ENCODE measurements at regions not wholly inside any gene's neighbourhood (a gene's known extent, or its start where the extent isn't known, plus 50 kb on each side); places are given as distances from the start of the nearest gene placed in this dataset.

DNA sequence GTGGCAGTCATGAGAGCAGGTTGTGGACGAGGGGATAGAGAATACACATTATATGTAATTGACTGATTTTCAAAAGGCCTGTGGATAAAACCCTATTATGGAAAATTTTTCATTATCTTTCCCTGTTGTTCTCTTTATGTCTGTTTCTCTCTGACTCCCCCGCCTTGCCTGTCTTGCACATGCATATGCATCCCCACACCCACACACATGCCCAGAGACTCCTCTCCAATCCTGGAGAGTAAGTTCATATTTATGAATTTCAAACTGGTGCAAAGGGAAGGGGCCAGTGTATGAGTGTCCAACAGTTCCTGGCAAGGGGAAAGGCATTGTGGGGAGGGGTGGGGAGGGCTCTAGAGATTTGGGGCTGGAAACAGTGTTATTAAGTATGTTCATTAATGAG is 60.8 kb upstream of the ARHGAP36 start:
- no peak for DNase-seq
- H3K36me3 ChIP-seq (replicated peaks in 1 of 2; ENCODE audit: control insufficient read depth in 1 of 2, insufficient read depth in 2 of 2, low read length in 1 of 2): no peaks in the 10 kb centered on the region
- no peaks in the 10 kb centered on the region for H3K9me3 ChIP-seq
- peaks cover 8% of the 10 kb centered on the region; the same call in 1 of the 2 replicates for H3K27me3 ChIP-seq (ENCODE audit: insufficient read depth)
- 25% methylated on average over 2 of the region's 2 CpGs for WGBS (ENCODE audit: low lambda C conversion rate)
- H3K9me2 ChIP-seq: no peaks in the 10 kb centered on the region
- no peak overlapping the region for H3K9ac ChIP-seq
- CTCF ChIA-PET: interaction anchor here (1.0 kb wide), 1 partner anchor 66 kb away, joined by 4 read pairs; no protein-coding TSS in a partner anchor
- H3K4me2 ChIP-seq: no peak overlapping the region
- POLR2A ChIA-PET: no interaction called here
- no peaks in the 10 kb centered on the region for H4K20me1 ChIP-seq (ENCODE audit: insufficient read depth)
- peak overlapping the region in 1 of 2 experiments; percentile 34; a peak in 1 of 4 replicates for H3K27ac ChIP-seq (ENCODE audit: low read depth in 2 of 2, low read length in 1 of 2)
- no peaks in the 10 kb centered on the region for H3K79me2 ChIP-seq (ENCODE audit: insufficient read depth)
- no peak overlapping the region for H2AFZ ChIP-seq (ENCODE audit: low read depth)
- no peak for TF ChIP-seq EZH2phosphoT487 (IDR thresholded peaks at IDR 0.05; ENCODE audit: borderline replicate concordance, low read depth)
- TF ChIP-seq MEF2A (IDR thresholded peaks at IDR 0.05; ENCODE audit: borderline replicate concordance, low read depth): no peak
- TF ChIP-seq, protein P1, sequence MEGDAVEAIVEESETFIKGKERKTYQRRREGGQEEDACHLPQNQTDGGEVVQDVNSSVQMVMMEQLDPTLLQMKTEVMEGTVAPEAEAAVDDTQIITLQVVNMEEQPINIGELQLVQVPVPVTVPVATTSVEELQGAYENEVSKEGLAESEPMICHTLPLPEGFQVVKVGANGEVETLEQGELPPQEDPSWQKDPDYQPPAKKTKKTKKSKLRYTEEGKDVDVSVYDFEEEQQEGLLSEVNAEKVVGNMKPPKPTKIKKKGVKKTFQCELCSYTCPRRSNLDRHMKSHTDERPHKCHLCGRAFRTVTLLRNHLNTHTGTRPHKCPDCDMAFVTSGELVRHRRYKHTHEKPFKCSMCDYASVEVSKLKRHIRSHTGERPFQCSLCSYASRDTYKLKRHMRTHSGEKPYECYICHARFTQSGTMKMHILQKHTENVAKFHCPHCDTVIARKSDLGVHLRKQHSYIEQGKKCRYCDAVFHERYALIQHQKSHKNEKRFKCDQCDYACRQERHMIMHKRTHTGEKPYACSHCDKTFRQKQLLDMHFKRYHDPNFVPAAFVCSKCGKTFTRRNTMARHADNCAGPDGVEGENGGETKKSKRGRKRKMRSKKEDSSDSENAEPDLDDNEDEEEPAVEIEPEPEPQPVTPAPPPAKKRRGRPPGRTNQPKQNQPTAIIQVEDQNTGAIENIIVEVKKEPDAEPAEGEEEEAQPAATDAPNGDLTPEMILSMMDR (IDR thresholded peaks at IDR 0.05): no peak
- TF ChIP-seq, protein P2, sequence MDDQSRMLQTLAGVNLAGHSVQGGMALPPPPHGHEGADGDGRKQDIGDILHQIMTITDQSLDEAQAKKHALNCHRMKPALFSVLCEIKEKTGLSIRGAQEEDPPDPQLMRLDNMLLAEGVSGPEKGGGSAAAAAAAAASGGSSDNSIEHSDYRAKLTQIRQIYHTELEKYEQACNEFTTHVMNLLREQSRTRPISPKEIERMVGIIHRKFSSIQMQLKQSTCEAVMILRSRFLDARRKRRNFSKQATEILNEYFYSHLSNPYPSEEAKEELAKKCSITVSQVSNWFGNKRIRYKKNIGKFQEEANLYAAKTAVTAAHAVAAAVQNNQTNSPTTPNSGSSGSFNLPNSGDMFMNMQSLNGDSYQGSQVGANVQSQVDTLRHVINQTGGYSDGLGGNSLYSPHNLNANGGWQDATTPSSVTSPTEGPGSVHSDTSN (IDR thresholded peaks at IDR 0.05): no peak
- peaks cover 0 to 7% of the 10 kb centered on the region in 2 experiments; a peak in 1 of 4 replicates for H3K4me1 ChIP-seq (ENCODE audit: control insufficient read depth in 1 of 2, insufficient read depth in 2 of 2, low read depth in 1 of 2, low read length in 1 of 2)
- no peaks in the 10 kb centered on the region for H3F3A ChIP-seq (replicated peaks; ENCODE audit: insufficient read depth)
- H3K4me3 ChIP-seq (ENCODE audit: low read depth in 2 of 2, low read length in 1 of 2): no peak overlapping the region

DNA sequence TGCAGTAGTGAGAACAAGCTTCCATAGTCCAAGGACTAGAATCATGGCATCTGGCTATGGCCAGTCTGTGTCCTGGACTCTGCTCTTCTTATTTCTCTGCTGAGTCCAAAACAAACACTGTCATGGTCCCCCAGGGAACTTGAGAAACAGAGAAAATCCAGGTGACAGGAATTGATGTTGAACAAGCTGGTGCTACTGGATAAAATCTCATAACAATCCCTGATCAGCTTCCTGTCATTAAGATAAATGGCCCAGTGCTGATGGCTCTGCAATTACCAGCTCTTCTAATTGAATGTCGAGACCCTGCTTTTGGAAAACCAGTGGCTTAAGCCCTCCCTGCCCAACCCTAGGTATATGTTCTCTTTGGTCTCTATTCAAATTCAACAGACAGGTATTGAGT is 58.8 kb upstream of the ARHGAP36 start:
- TF ChIP-seq EP300 (IDR thresholded peaks at IDR 0.05; ENCODE audit: borderline replicate concordance in 1 of 2, low read depth in 1 of 2, low read length in 1 of 2): peak in 1 of 2 experiments; percentile 72; a peak in 1 of 4 replicates
- TF ChIP-seq, protein P1 (IDR thresholded peaks at IDR 0.05): no peak
- peak; percentile 44; the same call in 1 of the 2 replicates for TF ChIP-seq GATA2 (CRISPR knock-in tag; IDR thresholded peaks at IDR 0.05)
- Histone ChIP-seq H4K20me1 (ENCODE audit: insufficient read depth) (no peaks in the 10 kb centered on the region), H2AFZ (ENCODE audit: low read depth) (no peak overlapping the region), H3K9ac (no peak overlapping the region), H3K4me1 (ENCODE audit: control insufficient read depth in 1 of 2, insufficient read depth in 2 of 2, low read depth in 1 of 2, low read length in 1 of 2) (peaks cover 0 to 7% of the 10 kb centered on the region in 2 experiments; a peak in 1 of 4 replicates), H3K27ac (ENCODE audit: low read depth in 2 of 2, low read length in 1 of 2) (peak overlapping the region in 1 of 2 experiments; percentile 70; a peak in 2 of 4 replicates), H3K79me2 (ENCODE audit: insufficient read depth) (no peaks in the 10 kb centered on the region), H3F3A (replicated peaks; ENCODE audit: insufficient read depth) (no peaks in the 10 kb centered on the region), H3K9me3 (no peaks in the 10 kb centered on the region), H3K27me3 (ENCODE audit: insufficient read depth) (peaks cover 8% of the 10 kb centered on the region; the same call in 1 of the 2 replicates), H3K36me3 (replicated peaks in 1 of 2; ENCODE audit: control insufficient read depth in 1 of 2, insufficient read depth in 2 of 2, low read length in 1 of 2) (no peaks in the 10 kb centered on the region), H3K4me3 (ENCODE audit: low read depth in 2 of 2, low read length in 1 of 2) (no peak overlapping the region), H3K4me2 (no peak overlapping the region), H3K9me2 (no peaks in the 10 kb centered on the region)
- ChIA-PET POLR2A (no interaction called here), CTCF (no interaction called here)
- WGBS (ENCODE audit: low lambda C conversion rate): 20% methylated on average over 1 of the region's 1 CpG
- no peak for DNase-seq

Measured in SK-N-SH (cell line).